T-helper 2 cell (primary cell): ENCODE measurements at regions not wholly inside any gene's neighbourhood (a gene's known extent, or its start where the extent isn't known, plus 50 kb on each side); places are given as distances from the start of the nearest gene placed in this dataset.
"Not testable (repeated sequence)": the region's sequence is repeated elsewhere in the genome, so short reads cannot be mapped to it uniquely, and the experiment has no call there.

Experiments used
- DNase-seq, 5 experiments: peaks; one replicate each; pipeline versions ENCODE4 v3.0.0 to v3.0.0-alpha.2; 2012 to 2022

DNA sequence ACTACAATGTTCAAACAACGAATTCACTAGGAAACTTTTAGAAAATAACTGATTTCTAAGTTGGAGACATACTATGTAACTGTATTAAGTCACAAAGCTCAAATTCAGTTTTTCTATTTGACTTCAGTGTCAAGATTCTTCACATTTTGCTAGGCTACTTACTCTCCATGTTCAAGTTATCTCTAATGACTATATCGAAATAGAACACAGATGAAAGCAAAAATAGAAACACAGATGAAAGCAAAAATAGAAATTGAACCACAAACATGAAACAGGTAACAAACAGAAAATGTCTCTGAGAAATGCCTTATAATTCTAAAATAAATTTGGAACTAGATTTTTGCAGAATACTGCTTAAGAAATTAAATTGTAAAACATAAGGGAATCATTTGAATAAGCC is 113.5 kb downstream of the SPDYE17 start:
- not testable (repeated sequence) for DNase-seq

- DNase-seq: not testable (repeated sequence)
Measured at GRCh38 chr7:76914361-76914760, 117.8 kb downstream of the SPDYE17 start.

- not testable (repeated sequence) for DNase-seq
Measured at GRCh38 chr7:76912011-76912814, 119.9 kb downstream of the SPDYE17 start.

GRCh38 chr7:76904688-76905087 is 127.5 kb downstream of the SPDYE17 start:
- not testable (repeated sequence) for DNase-seq

DNA sequence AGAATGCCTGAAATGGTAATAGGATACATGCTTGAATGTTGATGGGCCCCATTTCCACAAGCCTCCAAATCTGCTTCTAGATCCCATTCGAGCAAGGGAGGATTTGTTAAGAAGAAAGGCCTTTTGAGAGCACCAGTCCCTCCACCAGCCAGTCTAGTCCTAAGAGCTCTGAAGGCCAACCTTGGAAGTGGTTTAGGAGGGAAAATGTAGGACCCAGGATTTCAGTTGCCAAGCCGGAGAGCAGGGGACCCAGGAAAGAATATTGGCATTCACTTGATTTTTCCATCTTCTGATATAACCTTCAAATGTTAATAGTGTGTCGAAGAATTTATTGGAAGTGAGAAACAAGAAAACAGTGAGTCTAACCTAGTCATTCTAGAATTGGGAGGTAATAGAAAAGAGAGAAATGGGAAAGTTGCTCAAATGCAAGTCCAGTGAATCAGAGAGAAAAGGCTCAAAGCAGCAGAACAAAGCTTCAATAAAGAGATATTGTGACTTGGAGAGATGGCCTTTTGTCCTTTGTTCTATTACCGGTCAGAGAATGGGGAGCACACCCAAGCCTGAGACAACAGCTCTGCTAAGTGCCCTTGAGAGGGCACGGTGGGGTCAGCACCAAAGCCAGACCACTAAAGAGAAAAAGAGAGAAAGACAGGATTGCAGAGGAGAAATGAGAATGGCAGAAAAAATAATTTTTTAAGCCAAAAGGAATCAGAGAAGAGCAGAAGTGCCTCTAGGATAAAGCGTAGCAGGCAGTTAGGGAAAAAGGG is 130.0 kb downstream of the SPDYE17 start:
- DNase-seq: not testable (repeated sequence)

- DNase-seq: not testable (repeated sequence)
Measured at GRCh38 chr7:76898807-76899206, 133.4 kb downstream of the SPDYE17 start.

DNA sequence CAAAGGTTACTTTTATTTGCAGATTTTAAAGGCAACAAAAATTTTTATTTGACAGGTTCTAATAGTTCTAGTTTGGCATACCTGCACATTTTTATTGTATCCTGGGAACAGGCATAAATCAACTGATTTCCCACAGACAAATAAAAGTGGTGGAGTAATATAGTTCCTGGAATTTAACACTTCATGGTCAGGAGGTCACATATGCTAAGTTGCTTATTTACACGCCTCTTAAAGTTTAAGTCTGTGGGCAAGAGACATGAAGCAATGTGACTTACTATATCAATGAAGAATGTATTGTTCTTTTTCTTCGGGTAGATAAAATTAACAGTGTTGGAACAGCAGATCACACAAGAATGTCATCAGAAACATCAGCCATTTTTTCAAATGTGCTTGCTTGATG is 135.2 kb downstream of the SPDYE17 start:
- not testable (repeated sequence) for DNase-seq

DNA sequence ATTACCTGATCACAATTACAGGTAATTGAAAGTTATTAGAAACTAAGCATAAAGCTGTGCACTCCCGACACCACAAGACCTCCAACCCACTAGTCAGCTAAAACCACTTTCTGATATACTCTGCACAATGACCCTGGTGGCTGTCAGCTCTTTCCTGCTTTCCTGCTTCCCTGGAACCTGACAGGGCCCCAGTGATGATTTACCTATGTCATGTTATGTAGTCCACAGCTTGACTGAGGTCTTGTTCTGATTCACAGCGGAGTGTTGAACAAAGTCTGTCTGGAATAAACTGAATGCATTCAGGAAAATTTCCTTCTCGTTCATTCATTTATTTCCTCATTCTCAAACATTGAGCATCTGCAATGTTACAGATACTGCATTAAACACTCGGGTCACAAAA is 136.5 kb downstream of the SPDYE17 start:
- not testable (repeated sequence) for DNase-seq

DNA sequence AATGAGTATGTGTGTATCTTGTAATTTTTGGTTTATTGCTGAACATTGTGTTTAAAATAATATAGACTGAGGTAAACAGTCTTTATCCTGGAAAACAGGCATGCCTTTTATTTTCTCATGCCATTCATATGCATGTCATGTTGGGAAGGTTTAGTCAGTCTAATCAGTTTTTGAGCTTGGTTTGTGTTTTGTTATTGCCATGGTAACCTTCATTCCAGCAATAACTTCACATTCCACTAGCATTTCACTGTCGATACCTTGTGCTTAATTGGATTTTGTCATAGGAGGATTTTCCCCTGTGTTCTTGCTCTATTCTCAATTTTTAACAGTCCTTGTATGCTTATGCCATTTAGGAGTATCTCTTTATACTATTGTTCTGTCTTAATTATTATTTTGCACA is 140.4 kb downstream of the SPDYE17 start:
- DNase-seq: not testable (repeated sequence)

- not testable (repeated sequence) for DNase-seq
Measured at GRCh38 chr7:76879733-76880288, 152.3 kb downstream of the SPDYE17 start.

GRCh38 chr7:76875760-76876159 is 156.4 kb downstream of the SPDYE17 start:
- DNase-seq: not testable (repeated sequence)

DNA sequence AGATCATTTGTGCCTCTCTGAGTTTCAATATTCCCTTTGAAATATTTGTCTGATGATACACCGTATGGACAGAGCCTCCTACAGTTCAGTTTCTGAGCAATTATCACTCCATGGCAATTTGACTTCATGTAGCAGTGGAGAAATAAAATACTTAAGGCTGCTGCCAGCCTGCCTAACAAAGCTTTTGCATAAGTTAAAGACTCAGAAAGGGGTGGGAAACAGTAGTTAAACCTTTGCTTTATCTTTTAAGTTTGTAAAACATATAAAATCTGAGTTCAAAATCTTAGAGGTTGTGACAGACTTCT is 161.7 kb downstream of the SPDYE17 start:
- DNase-seq: not testable (repeated sequence)

GRCh38 chr7:76867364-76867889 is 164.7 kb downstream of the SPDYE17 start:
- DNase-seq: not testable (repeated sequence)

GRCh38 chr7:76863150-76863773 is 168.9 kb downstream of the SPDYE17 start:
- DNase-seq: not testable (repeated sequence)

- not testable (repeated sequence) for DNase-seq
Measured at GRCh38 chr7:76862241-76862640, 169.9 kb downstream of the SPDYE17 start.

DNA sequence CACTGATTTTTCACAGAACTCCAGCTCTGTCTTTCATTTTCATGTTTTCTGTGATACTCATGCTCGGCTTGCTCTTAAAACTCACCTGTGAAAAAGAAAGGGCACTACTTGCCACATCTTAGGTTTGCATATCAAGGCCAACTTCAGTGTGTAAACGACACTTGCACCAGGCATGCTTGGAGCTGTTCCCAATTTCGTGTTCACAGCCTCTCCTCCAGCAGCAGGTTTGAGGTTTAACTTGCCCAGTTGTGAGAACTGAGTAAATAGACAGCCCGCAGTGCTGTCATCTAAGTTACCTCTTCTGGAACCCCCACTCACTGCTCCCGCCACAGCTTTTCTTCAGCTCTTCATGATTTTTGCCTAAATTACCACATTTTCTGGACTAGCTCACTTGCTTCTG is 172.2 kb downstream of the SPDYE17 start:
- DNase-seq: not testable (repeated sequence)

DNA sequence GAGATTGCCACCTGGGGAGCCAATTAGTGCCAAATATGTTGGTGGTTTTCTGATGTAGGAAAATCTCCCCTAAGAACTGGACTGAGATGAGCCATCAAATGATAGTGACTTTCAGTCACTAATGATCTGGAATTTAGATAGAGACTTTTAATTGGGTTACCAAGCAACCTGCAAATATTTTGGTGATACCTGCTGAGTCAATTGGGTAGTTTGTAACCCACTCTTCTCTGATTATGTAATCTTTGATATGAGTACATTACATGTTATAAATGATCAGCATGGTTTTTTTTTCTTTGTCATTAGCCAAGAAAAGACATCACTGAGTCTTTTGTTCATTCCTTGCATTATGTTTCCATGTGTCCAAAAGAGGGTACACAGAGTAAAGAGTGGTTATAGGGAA is 177.5 kb downstream of the SPDYE17 start:
- DNase-seq: not testable (repeated sequence)

DNA sequence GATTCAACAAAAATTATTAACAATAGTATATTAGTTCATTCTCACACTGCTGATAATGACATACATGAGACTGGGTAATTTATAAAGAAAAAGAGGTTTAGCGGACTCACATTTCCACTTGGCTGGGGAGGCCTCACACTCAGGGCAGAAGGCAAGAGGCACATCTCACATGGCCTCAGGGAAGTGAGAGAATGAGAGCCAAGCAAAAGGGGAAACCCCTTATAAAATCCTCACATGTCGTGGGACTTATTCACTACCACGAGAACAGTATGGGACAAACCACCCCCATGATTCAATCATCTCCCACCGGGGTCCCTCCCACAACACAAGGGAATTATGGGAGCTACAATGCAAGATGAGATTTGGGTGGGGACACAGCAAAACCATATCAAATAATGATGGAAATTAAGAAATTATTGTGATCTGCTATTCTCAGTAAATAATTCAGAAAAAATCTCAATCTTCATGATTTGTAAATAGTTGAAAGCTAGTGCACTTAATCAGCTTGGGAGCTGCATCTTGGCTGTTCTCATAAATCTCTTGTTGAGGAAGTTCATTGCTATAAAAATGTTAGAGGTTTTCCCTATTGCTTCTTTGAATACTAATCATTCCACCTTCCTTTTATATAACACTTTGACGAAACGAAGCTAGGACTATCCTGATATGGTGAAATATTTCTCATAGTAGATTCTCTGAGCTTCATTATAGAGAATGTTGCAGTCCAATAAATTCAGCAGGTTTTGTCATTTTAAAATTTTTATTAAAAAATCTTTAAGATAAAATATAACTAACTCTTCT is 179.2 kb downstream of the SPDYE17 start:
- not testable (repeated sequence) for DNase-seq

GRCh38 chr7:76852362-76852761 is 179.8 kb downstream of the SPDYE17 start:
- not testable (repeated sequence) for DNase-seq

GRCh38 chr7:76851617-76852016 is 180.5 kb downstream of the SPDYE17 start:
- DNase-seq: not testable (repeated sequence)

DNA sequence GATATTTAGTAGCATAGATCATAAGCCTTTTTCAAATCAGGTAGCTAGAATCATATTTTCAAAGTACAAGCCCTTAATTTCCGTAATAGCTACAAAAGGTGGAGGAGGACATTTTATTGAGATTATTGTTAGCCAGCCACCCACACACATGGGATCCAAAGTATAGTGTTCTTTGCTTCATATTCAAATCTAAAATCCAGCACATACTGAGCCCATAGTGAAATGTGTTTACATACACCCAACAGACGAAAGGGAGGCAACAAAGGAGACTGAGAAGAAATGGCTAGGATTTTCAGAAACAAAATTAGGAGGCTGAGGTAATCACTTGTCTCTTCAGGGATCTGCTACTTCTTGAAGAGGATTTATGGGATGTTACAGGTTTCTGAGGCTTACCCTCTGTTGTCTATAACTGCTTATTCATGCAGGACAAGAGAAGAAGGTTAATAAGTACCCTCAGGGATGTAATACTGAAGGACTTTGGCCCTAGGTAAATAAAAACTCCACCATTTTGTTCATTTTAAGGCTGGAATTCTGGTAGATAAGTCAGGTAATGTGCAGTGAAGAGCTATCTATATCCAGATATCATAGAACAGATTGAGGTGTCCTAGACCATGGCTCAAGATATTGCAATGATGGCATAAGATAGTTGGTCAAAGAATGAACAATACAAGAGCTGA is 182.1 kb downstream of the SPDYE17 start:
- not testable (repeated sequence) for DNase-seq
